ENCODE measurements at regions not wholly inside any gene's neighbourhood (a gene's known extent, or its start where the extent isn't known, plus 50 kb on each side); places are given as distances from the start of the nearest gene placed in this dataset.

- no peak overlapping the region for H4K5ac ChIP-seq (ENCODE audit: insufficient read length, low read depth, low read length)
- H3K36me3 Mint-ChIP-seq (ENCODE audit: insufficient read depth in 1 of 3, low read depth in 3 of 3), result 0 out of 7 replicates have a peak, but pooled peaks cover 0 to under 1% (median 0%) of the 10 kb centered on the region in 3 experiments
- no peak overlapping the region for H2BK12ac ChIP-seq (ENCODE audit: insufficient read length, low read depth, low read length)
- H3K27me3 ChIP-seq (ENCODE audit: insufficient read depth, low read length), result no peaks in the 10 kb centered on the region
- H3K27me3 Mint-ChIP-seq (ENCODE audit: low read depth), result no peaks in the 10 kb centered on the region
- H4K20me1 ChIP-seq (ENCODE audit: control insufficient read depth, insufficient read depth, insufficient read length), result no peaks in the 10 kb centered on the region
- H3K9me3 Mint-ChIP-seq, result no peaks in the 10 kb centered on the region; a peak in 1 of 5 replicates
- H3K56ac ChIP-seq (ENCODE audit: insufficient read length, low read depth, low read length), result no peak overlapping the region
- no peak overlapping the region for H4K8ac ChIP-seq (replicated peaks; ENCODE audit: insufficient read length, low read depth, low read length)
- H4K91ac ChIP-seq (ENCODE audit: insufficient read length, low read depth, low read length), result no peak overlapping the region
- TF ChIP-seq CTCF (conservative IDR thresholded peaks at IDR 0.05), result no peak
- no peak overlapping the region for H2BK20ac ChIP-seq (ENCODE audit: low read depth, low read length, poor library complexity, severe bottlenecking)
- H3K27ac Mint-ChIP-seq, result peak overlapping the region in 1 of 3 experiments; percentile 93; a peak in 3 of 7 replicates
- H3K9ac ChIP-seq (ENCODE audit: extremely low read depth, insufficient read length, low read length), result no peak overlapping the region
- no peak overlapping the region for H3K23ac ChIP-seq (ENCODE audit: insufficient read length, low read depth, low read length)
- DNase-seq, result no peak
- no peaks in the 10 kb centered on the region for H3K9me3 ChIP-seq (ENCODE audit: control insufficient read depth, low read depth, low read length)
- H2BK5ac ChIP-seq (ENCODE audit: insufficient read length, low read length), result no peak overlapping the region
- no peaks in the 10 kb centered on the region for H3K79me1 ChIP-seq (ENCODE audit: insufficient read depth, low read depth, low read length, poor library complexity, severe bottlenecking)
- H3K18ac ChIP-seq (ENCODE audit: insufficient read length, low read depth, low read length), result no peak overlapping the region
- peaks cover 13 to 23% of the 10 kb centered on the region in 2 experiments for H3K4me1 Mint-ChIP-seq
- H3K4ac ChIP-seq (ENCODE audit: low read depth, low read length), result no peak overlapping the region
- no peak overlapping the region for H2BK15ac ChIP-seq (ENCODE audit: low read depth, low read length)
- H2AK5ac ChIP-seq (ENCODE audit: insufficient read length, low read length), result no peak overlapping the region
- no peak overlapping the region for H3K4me2 ChIP-seq (ENCODE audit: insufficient read depth, insufficient read length, low read length)
- no peak overlapping the region for H2AFZ ChIP-seq (ENCODE audit: low read length)
- H3K27ac ChIP-seq (ENCODE audit: insufficient read length, low read depth, low read length), result peak overlapping the region; percentile 80
- no peak overlapping the region for H3K14ac ChIP-seq (ENCODE audit: insufficient read depth, low read length)
- H2BK120ac ChIP-seq (ENCODE audit: low read depth, low read length, poor library complexity, severe bottlenecking), result no peak overlapping the region
- no peaks in the 10 kb centered on the region for H3K23me2 ChIP-seq (ENCODE audit: insufficient read length, low read depth, low read length, poor library complexity, severe bottlenecking)
- no peak overlapping the region for H3T11ph ChIP-seq (ENCODE audit: low read length)
- H3K4me1 ChIP-seq (ENCODE audit: insufficient read depth, low read length), result peaks cover 7% of the 10 kb centered on the region; the same call in 1 of the 2 replicates
- H3K4me3 Mint-ChIP-seq, result no peak overlapping the region
- WGBS (ENCODE audit: extremely low coverage, insufficient read length, low lambda C conversion rate), result no CpG with 5 or more reads among the region's 2 CpGs
- H3K79me2 ChIP-seq (ENCODE audit: insufficient read depth, low read length), result no peaks in the 10 kb centered on the region
These were observed 429.1 kb downstream of the DSC3 start for GRCh38 chr18:30613467-30613801.
